Ascending aorta (tissue), 2 donors: ENCODE measurements at regions not wholly inside any gene's neighbourhood (a gene's known extent, or its start where the extent isn't known, plus 50 kb on each side); places are given as distances from the start of the nearest gene placed in this dataset.

ENCODE experiments used
- DNase-seq, 2 donors: peaks; one replicate each; pipeline ENCODE4 v3.0.0-alpha.2; 2019; ENCODE audit warnings: low spot score in 2 of 2
- H3K27ac ChIP-seq, 2 donors: fragments of 200-600 bp; sonication (generic); one replicate each; pipeline ENCODE4 v1.5.1; 2016 to 2017; ENCODE audit warnings: mild to moderate bottlenecking in 1 of 2
- H3K27me3 ChIP-seq: fragments of 200-600 bp; sonication (generic); one replicate; pipeline ENCODE4 v1.5.1; 2017
- H3K36me3 ChIP-seq, 2 donors: fragments of 200-600 bp; sonication (generic); one replicate each; pipeline ENCODE4 v1.5.1; 2016
- H3K4me1 ChIP-seq, 2 donors: fragments of 200-600 bp; sonication (generic); one replicate each; pipeline ENCODE4 v1.5.1; 2016 to 2017; ENCODE audit warnings: mild to moderate bottlenecking in 1 of 2
- H3K4me3 ChIP-seq, 2 donors: fragments of 200-600 bp; sonication (generic); one replicate each; pipeline ENCODE4 v1.5.1; 2016 to 2017; ENCODE audit warnings: mild to moderate bottlenecking in 1 of 2
- H3K9me3 ChIP-seq, 2 donors: fragments of 200-600 bp; sonication (generic); one replicate each; pipeline ENCODE4 v1.5.1; 2016
- intact Hi-C: fragments of 100-400 bp; cut with DNase I; formaldehyde crosslinking; loops from one replicate; pipeline ENCODE4 v1.15.1; 2023
- TF ChIP-seq, protein P1 (sequence below), 3 experiments: fragments of 200-600 bp in 2 of 3; fragments of 450-650 bp in 1 of 3; sonication (generic) in 2 of 3; IDR thresholded peaks; one replicate each; pipeline ENCODE4 v1.5.1; 2016 to 2019; ENCODE audit warnings: antibody characterized with exemption in 3 of 3, mild to moderate bottlenecking in 1 of 3, moderate library complexity in 1 of 3

- intact Hi-C loops, result no loop called here
- DNase-seq, result no peak
- H3K27ac ChIP-seq, result no peak overlapping the region
- no peaks in the 10 kb centered on the region for H3K36me3 ChIP-seq
- H3K9me3 ChIP-seq, result no peaks in the 10 kb centered on the region
- no peaks in the 10 kb centered on the region for H3K27me3 ChIP-seq
- no peak overlapping the region for H3K4me3 ChIP-seq
- H3K4me1 ChIP-seq, result no peaks in the 10 kb centered on the region
- TF ChIP-seq, protein P1, sequence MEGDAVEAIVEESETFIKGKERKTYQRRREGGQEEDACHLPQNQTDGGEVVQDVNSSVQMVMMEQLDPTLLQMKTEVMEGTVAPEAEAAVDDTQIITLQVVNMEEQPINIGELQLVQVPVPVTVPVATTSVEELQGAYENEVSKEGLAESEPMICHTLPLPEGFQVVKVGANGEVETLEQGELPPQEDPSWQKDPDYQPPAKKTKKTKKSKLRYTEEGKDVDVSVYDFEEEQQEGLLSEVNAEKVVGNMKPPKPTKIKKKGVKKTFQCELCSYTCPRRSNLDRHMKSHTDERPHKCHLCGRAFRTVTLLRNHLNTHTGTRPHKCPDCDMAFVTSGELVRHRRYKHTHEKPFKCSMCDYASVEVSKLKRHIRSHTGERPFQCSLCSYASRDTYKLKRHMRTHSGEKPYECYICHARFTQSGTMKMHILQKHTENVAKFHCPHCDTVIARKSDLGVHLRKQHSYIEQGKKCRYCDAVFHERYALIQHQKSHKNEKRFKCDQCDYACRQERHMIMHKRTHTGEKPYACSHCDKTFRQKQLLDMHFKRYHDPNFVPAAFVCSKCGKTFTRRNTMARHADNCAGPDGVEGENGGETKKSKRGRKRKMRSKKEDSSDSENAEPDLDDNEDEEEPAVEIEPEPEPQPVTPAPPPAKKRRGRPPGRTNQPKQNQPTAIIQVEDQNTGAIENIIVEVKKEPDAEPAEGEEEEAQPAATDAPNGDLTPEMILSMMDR (IDR thresholded peaks at IDR 0.05), result no peak
Observed at GRCh38 chr3:106010829-106011228, 142.0 kb upstream of the CBLB start.

DNA sequence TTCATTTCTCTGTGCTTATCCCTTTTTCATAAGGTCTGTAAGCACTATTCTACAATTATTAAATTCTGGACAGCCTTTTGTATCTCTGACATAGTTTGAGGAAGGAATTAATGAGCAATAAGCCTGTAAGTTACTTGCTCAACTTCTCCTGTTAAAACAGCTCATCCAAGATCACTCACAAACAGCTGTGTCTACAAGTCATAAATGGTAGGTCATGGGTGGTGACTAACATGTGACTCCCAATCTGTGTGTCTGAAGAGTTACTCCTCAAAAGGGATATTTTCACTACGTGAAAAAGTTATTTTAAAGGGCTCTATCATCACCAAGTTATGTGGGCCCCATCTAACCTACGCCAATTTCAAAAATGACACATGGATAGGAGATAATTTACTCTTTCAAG lies 145.2 kb upstream of the CBLB start:
- H3K9me3 ChIP-seq, result no peaks in the 10 kb centered on the region
- H3K4me1 ChIP-seq, result no peaks in the 10 kb centered on the region
- TF ChIP-seq, protein P1 (IDR thresholded peaks at IDR 0.05), result no peak
- no peak for DNase-seq
- no peaks in the 10 kb centered on the region for H3K27me3 ChIP-seq
- no peak overlapping the region for H3K4me3 ChIP-seq
- no peaks in the 10 kb centered on the region for H3K36me3 ChIP-seq
- intact Hi-C loops, result no loop called here
- H3K27ac ChIP-seq, result no peak overlapping the region

GRCh38 chr3:106014518-106014917 lies 145.7 kb upstream of the CBLB start:
- Histone ChIP-seq H3K4me3 (no peak overlapping the region), H3K9me3 (no peaks in the 10 kb centered on the region), H3K27ac (no peak overlapping the region), H3K27me3 (no peaks in the 10 kb centered on the region), H3K36me3 (no peaks in the 10 kb centered on the region), H3K4me1 (no peaks in the 10 kb centered on the region)
- TF ChIP-seq, protein P1 (IDR thresholded peaks at IDR 0.05), result no peak
- intact Hi-C loops, result no loop called here
- no peak for DNase-seq

GRCh38 chr3:106014971-106015370 lies 146.2 kb upstream of the CBLB start:
- intact Hi-C loops, result no loop called here
- no peaks in the 10 kb centered on the region for H3K27me3 ChIP-seq
- H3K9me3 ChIP-seq, result no peaks in the 10 kb centered on the region
- H3K27ac ChIP-seq, result no peak overlapping the region
- TF ChIP-seq, protein P1 (IDR thresholded peaks at IDR 0.05), result no peak
- no peak overlapping the region for H3K4me3 ChIP-seq
- H3K4me1 ChIP-seq, result no peaks in the 10 kb centered on the region
- H3K36me3 ChIP-seq, result no peaks in the 10 kb centered on the region
- DNase-seq, result no peak

- Histone ChIP-seq H3K4me1 (no peaks in the 10 kb centered on the region), H3K9me3 (no peaks in the 10 kb centered on the region), H3K36me3 (no peaks in the 10 kb centered on the region), H3K27me3 (no peaks in the 10 kb centered on the region), H3K4me3 (no peak overlapping the region), H3K27ac (no peak overlapping the region)
- no peak for DNase-seq
- TF ChIP-seq, protein P1 (IDR thresholded peaks at IDR 0.05), result no peak
- intact Hi-C loops, result no loop called here
Observed at GRCh38 chr3:106018102-106018501, 149.3 kb upstream of the CBLB start.

- TF ChIP-seq, protein P1 (IDR thresholded peaks at IDR 0.05), result no peak
- no peaks in the 10 kb centered on the region for H3K4me1 ChIP-seq
- H3K9me3 ChIP-seq, result no peaks in the 10 kb centered on the region
- H3K4me3 ChIP-seq, result no peak overlapping the region
- no peaks in the 10 kb centered on the region for H3K27me3 ChIP-seq
- no peak overlapping the region for H3K27ac ChIP-seq
- no peak for DNase-seq
- no peaks in the 10 kb centered on the region for H3K36me3 ChIP-seq
- intact Hi-C loops, result no loop called here
Observed at GRCh38 chr3:106018929-106019550, 150.2 kb upstream of the CBLB start.
